Adipocyte (in vitro differentiated cells): ENCODE measurements at regions not wholly inside any gene's neighbourhood (a gene's known extent, or its start where the extent isn't known, plus 50 kb on each side); places are given as distances from the start of the nearest gene placed in this dataset.

Experiments used
- DNase-seq: peaks from one replicate; pipeline ENCODE4 v3.0.0-alpha.2; 2015; ENCODE audit warnings: low read depth
- H3K27me3 ChIP-seq: replicated peaks from 2 replicates; pipeline ENCODE4 v1.7.0; 2013; ENCODE audit warnings: mild to moderate bottlenecking, low read length, moderate library complexity; ENCODE audit not compliant: control insufficient read depth, insufficient read depth
- H3K36me3 ChIP-seq: 2 replicates; pipeline ENCODE4 v1.7.0; 2013; ENCODE audit warnings: low read length, mild to moderate bottlenecking, moderate library complexity; ENCODE audit not compliant: control insufficient read depth, insufficient read depth, severe bottlenecking
- H3K4me1 ChIP-seq: 2 replicates; pipeline ENCODE4 v1.7.0; 2013; ENCODE audit warnings: mild to moderate bottlenecking, low read length, moderate library complexity; ENCODE audit not compliant: control insufficient read depth, insufficient read depth
- H3K4me3 ChIP-seq: 2 replicates; pipeline ENCODE4 v1.7.0; 2013; ENCODE audit warnings: mild to moderate bottlenecking, low read length, moderate library complexity
- H3K9ac ChIP-seq: 2 replicates; pipeline ENCODE4 v1.7.0; 2013; ENCODE audit warnings: mild to moderate bottlenecking, low read length, moderate library complexity
- H3K9me3 ChIP-seq: 2 replicates; pipeline ENCODE4 v1.7.0; 2013; ENCODE audit warnings: mild to moderate bottlenecking, low read length, moderate library complexity; ENCODE audit not compliant: control insufficient read depth

- no peak for DNase-seq
These were observed 1231.3 kb upstream of the ADGRL3 start for GRCh38 chr4:59968796-59969195.

GRCh38 chr4:59969909-59970308 lies 1230.2 kb upstream of the ADGRL3 start:
- Histone ChIP-seq H3K4me3 (no peak overlapping the region), H3K9me3 (no peaks in the 10 kb centered on the region)
- no peak for DNase-seq

More at GRCh38 chr4:59968796-59969195, 1231.3 kb upstream of the ADGRL3 start:
- Histone ChIP-seq H3K36me3 (no peaks in the 10 kb centered on the region), H3K9ac (no peak overlapping the region), H3K4me3 (no peak overlapping the region), H3K9me3 (no peaks in the 10 kb centered on the region), H3K27me3 (no peaks in the 10 kb centered on the region), H3K4me1 (no peaks in the 10 kb centered on the region)

GRCh38 chr4:59971952-59972351 lies 1228.2 kb upstream of the ADGRL3 start:
- Histone ChIP-seq H3K9me3 (no peaks in the 10 kb centered on the region), H3K36me3 (no peaks in the 10 kb centered on the region), H3K9ac (no peak overlapping the region), H3K4me3 (no peak overlapping the region), H3K27me3 (no peaks in the 10 kb centered on the region), H3K4me1 (no peaks in the 10 kb centered on the region)
- no peak for DNase-seq

More at GRCh38 chr4:59969909-59970308, 1230.2 kb upstream of the ADGRL3 start:
- Histone ChIP-seq H3K4me1 (no peaks in the 10 kb centered on the region), H3K27me3 (no peaks in the 10 kb centered on the region), H3K9ac (no peak overlapping the region), H3K36me3 (no peaks in the 10 kb centered on the region)

GRCh38 chr4:59973492-59973891 lies 1226.6 kb upstream of the ADGRL3 start:
- Histone ChIP-seq H3K4me3 (no peak overlapping the region), H3K9ac (no peak overlapping the region), H3K27me3 (no peaks in the 10 kb centered on the region), H3K36me3 (no peaks in the 10 kb centered on the region), H3K4me1 (no peaks in the 10 kb centered on the region), H3K9me3 (no peaks in the 10 kb centered on the region)
- no peak for DNase-seq

- H3K4me1 ChIP-seq: no peaks in the 10 kb centered on the region
These were observed 1221.1 kb upstream of the ADGRL3 start for GRCh38 chr4:59979061-59979460.

GRCh38 chr4:59983852-59984251 lies 1216.3 kb upstream of the ADGRL3 start:
- Histone ChIP-seq H3K4me3 (no peak overlapping the region), H3K9ac (no peak overlapping the region), H3K9me3 (no peaks in the 10 kb centered on the region), H3K4me1 (no peaks in the 10 kb centered on the region), H3K36me3 (no peaks in the 10 kb centered on the region), H3K27me3 (no peaks in the 10 kb centered on the region)
- DNase-seq: no peak

More at GRCh38 chr4:59979061-59979460, 1221.1 kb upstream of the ADGRL3 start:
- DNase-seq: no peak
- Histone ChIP-seq H3K9me3 (no peaks in the 10 kb centered on the region), H3K36me3 (no peaks in the 10 kb centered on the region), H3K27me3 (no peaks in the 10 kb centered on the region), H3K4me3 (no peak overlapping the region), H3K9ac (no peak overlapping the region)

GRCh38 chr4:59987289-59987688 lies 1212.8 kb upstream of the ADGRL3 start:
- H3K36me3 ChIP-seq: no peaks in the 10 kb centered on the region
- no peak overlapping the region for H3K9ac ChIP-seq
- DNase-seq: no peak
- no peaks in the 10 kb centered on the region for H3K4me1 ChIP-seq
- H3K4me3 ChIP-seq: no peak overlapping the region
- no peaks in the 10 kb centered on the region for H3K9me3 ChIP-seq
- no peaks in the 10 kb centered on the region for H3K27me3 ChIP-seq

GRCh38 chr4:59994118-59994517 lies 1206.0 kb upstream of the ADGRL3 start:
- H3K4me3 ChIP-seq: no peak overlapping the region
- no peaks in the 10 kb centered on the region for H3K36me3 ChIP-seq
- H3K9ac ChIP-seq: no peak overlapping the region
- H3K27me3 ChIP-seq: no peaks in the 10 kb centered on the region
- no peak for DNase-seq
- no peaks in the 10 kb centered on the region for H3K4me1 ChIP-seq
- peaks cover 39% of the 10 kb centered on the region for H3K9me3 ChIP-seq

- peaks cover 10% of the 10 kb centered on the region for H3K9me3 ChIP-seq
- H3K4me1 ChIP-seq: no peaks in the 10 kb centered on the region
- no peak overlapping the region for H3K9ac ChIP-seq
- no peak overlapping the region for H3K4me3 ChIP-seq
- no peaks in the 10 kb centered on the region for H3K27me3 ChIP-seq
- no peaks in the 10 kb centered on the region for H3K36me3 ChIP-seq
- no peak for DNase-seq
These were observed 1197.4 kb upstream of the ADGRL3 start for GRCh38 chr4:60002603-60003337.

GRCh38 chr4:60013464-60014184 lies 1186.5 kb upstream of the ADGRL3 start:
- no peak overlapping the region for H3K9ac ChIP-seq

GRCh38 chr4:60016971-60017370 lies 1183.2 kb upstream of the ADGRL3 start:
- H3K27me3 ChIP-seq: no peaks in the 10 kb centered on the region
- no peaks in the 10 kb centered on the region for H3K4me1 ChIP-seq
- H3K4me3 ChIP-seq: no peak overlapping the region
- DNase-seq: no peak
- no peak overlapping the region for H3K9ac ChIP-seq
- no peaks in the 10 kb centered on the region for H3K36me3 ChIP-seq
- no peaks in the 10 kb centered on the region for H3K9me3 ChIP-seq

More at GRCh38 chr4:60013464-60014184, 1186.5 kb upstream of the ADGRL3 start:
- no peak for DNase-seq
- Histone ChIP-seq H3K4me3 (no peak overlapping the region), H3K36me3 (no peaks in the 10 kb centered on the region), H3K27me3 (no peaks in the 10 kb centered on the region), H3K9me3 (no peaks in the 10 kb centered on the region), H3K4me1 (no peaks in the 10 kb centered on the region)
